Nephron progenitor cell (in vitro differentiated cells): ENCODE measurements at regions not wholly inside any gene's neighbourhood (a gene's known extent, or its start where the extent isn't known, plus 50 kb on each side); places are given as distances from the start of the nearest gene placed in this dataset.

Experiments
- DNase-seq: peaks from one replicate; pipeline ENCODE4 v3.0.0; 2021
- H3K27ac Mint-ChIP-seq: 2 replicates; pipeline ENCODE4 v1.8.0; 2021; ENCODE audit warnings: mild to moderate bottlenecking, moderate library complexity, mixed read lengths
- H3K27me3 Mint-ChIP-seq: 2 replicates; pipeline ENCODE4 v1.8.0; 2021; ENCODE audit warnings: mild to moderate bottlenecking, low read depth, mixed read lengths; ENCODE audit not compliant: poor library complexity
- H3K36me3 Mint-ChIP-seq: 2 replicates; pipeline ENCODE4 v1.8.0; 2021; ENCODE audit warnings: low read depth, mixed read lengths
- H3K4me1 Mint-ChIP-seq: 2 replicates; pipeline ENCODE4 v1.8.0; 2021; ENCODE audit warnings: mixed read lengths
- H3K4me3 Mint-ChIP-seq: 2 replicates; pipeline ENCODE4 v1.8.0; 2021; ENCODE audit warnings: mild to moderate bottlenecking, moderate library complexity, mixed read lengths
- H3K9me3 Mint-ChIP-seq: 2 replicates; pipeline ENCODE4 v1.8.0; 2021; ENCODE audit warnings: mild to moderate bottlenecking, moderate library complexity, mixed read lengths
- TF ChIP-seq, protein P1 (sequence below): fragments of 200-600 bp; sonication (generic); IDR thresholded peaks from 2 replicates; pipeline ENCODE4 v1.5.0; 2021; ENCODE audit warnings: antibody characterized with exemption

DNA sequence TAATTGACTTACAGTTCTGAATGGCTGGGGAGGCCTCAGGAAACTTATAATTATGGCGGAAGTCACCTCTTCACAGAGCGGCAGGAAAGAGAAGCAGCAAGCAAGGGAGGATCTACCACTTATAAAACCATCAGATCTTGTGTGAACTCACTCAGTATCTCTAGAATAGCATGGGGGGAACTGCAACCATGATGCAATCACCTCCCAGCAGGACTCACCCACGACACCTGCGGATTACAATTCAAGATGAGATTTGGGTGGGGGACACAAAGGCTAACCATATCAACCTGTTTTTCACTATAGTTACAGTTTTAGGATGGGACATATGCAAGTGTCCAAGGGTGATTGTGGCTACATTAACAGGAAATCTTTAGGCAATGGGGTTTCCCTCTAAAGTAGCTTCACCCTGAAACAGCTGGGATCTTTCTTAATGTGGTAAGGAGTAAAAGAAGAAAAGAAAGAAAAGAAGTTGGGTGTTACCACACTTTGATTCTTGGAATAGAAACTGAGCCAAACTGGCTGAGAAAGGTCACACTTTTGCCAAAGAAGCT, 453.8 kb downstream of the OTOL1 start:
- H3K4me1 Mint-ChIP-seq = no peaks in the 10 kb centered on the region
- DNase-seq = no peak
- TF ChIP-seq, protein P1, sequence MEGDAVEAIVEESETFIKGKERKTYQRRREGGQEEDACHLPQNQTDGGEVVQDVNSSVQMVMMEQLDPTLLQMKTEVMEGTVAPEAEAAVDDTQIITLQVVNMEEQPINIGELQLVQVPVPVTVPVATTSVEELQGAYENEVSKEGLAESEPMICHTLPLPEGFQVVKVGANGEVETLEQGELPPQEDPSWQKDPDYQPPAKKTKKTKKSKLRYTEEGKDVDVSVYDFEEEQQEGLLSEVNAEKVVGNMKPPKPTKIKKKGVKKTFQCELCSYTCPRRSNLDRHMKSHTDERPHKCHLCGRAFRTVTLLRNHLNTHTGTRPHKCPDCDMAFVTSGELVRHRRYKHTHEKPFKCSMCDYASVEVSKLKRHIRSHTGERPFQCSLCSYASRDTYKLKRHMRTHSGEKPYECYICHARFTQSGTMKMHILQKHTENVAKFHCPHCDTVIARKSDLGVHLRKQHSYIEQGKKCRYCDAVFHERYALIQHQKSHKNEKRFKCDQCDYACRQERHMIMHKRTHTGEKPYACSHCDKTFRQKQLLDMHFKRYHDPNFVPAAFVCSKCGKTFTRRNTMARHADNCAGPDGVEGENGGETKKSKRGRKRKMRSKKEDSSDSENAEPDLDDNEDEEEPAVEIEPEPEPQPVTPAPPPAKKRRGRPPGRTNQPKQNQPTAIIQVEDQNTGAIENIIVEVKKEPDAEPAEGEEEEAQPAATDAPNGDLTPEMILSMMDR = no peak
- no peaks in the 10 kb centered on the region for H3K36me3 Mint-ChIP-seq
- no peak overlapping the region for H3K27ac Mint-ChIP-seq
- no peaks in the 10 kb centered on the region for H3K27me3 Mint-ChIP-seq
- H3K9me3 Mint-ChIP-seq = peaks cover 3% of the 10 kb centered on the region
- no peak overlapping the region for H3K4me3 Mint-ChIP-seq

DNA sequence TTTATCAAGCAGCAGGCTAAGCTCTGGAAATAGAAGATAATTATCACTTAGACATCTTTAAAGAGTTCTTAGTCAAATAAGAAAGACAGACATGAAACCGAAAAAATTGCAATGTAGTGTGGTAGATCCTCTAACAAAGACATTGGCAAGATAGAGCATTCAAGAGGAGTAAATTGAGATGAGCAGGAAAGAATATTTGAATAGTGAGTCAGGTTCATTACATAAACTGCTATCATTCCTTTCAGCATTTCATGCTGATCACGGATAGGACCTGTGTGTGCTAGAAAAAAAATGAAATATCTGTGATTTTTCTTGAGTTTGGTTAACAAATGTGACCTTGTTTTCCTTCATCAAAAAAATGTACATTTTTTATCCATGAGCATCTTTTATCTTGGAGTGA, 460.9 kb downstream of the OTOL1 start:
- Mint-ChIP-seq H3K9me3 (no peaks in the 10 kb centered on the region), H3K36me3 (no peaks in the 10 kb centered on the region), H3K27ac (no peak overlapping the region), H3K4me3 (no peak overlapping the region), H3K4me1 (no peaks in the 10 kb centered on the region), H3K27me3 (no peaks in the 10 kb centered on the region)
- TF ChIP-seq, protein P1 = no peak
- no peak for DNase-seq

DNA sequence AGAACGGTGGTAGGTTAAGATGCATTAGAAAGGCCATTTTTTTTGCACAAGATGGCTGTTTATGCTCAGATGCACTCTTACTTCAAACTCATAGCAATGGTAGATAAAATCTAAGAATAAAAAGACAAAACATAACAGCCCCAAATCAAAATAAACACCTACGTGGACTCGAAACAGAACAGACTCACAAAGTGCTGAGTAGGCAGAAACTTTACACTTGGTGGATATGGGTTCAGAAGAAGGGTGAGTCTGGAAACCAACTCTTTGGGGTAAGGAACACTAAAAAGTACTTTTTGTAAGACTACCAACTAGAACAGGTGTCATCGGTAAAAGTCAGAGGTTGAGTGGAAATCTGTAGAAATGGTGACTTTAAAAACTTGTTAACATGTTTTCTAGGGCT, 468.2 kb downstream of the OTOL1 start:
- TF ChIP-seq, protein P1 = no peak
- Mint-ChIP-seq H3K9me3 (peaks cover 5% of the 10 kb centered on the region), H3K27ac (no peak overlapping the region), H3K4me1 (no peaks in the 10 kb centered on the region), H3K36me3 (peaks cover 4% of the 10 kb centered on the region), H3K4me3 (no peak overlapping the region), H3K27me3 (no peaks in the 10 kb centered on the region)
- DNase-seq = no peak

DNA sequence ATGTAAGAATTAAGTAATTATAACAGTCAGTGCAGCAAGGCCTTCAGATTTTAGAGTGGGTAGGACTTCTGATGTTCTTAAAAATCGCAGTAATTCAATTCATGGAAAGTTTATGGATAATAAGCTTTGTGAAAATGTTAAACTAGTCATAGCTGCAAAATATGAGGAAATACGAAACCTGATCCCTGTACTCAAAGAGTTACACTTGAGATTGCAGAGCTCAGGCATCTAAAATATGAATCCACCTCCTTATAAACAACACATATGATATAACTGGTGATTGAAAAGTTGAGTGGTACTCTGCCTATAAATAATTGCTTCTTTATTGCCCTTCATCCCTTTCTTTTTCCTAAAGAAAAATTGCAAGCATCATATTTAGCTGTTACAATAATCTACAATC, 473.3 kb downstream of the OTOL1 start:
- Mint-ChIP-seq H3K4me3 (no peak overlapping the region), H3K27ac (no peak overlapping the region), H3K27me3 (no peaks in the 10 kb centered on the region), H3K4me1 (no peaks in the 10 kb centered on the region), H3K36me3 (no peaks in the 10 kb centered on the region), H3K9me3 (no peaks in the 10 kb centered on the region)
- TF ChIP-seq, protein P1 = no peak
- DNase-seq = no peak

DNA sequence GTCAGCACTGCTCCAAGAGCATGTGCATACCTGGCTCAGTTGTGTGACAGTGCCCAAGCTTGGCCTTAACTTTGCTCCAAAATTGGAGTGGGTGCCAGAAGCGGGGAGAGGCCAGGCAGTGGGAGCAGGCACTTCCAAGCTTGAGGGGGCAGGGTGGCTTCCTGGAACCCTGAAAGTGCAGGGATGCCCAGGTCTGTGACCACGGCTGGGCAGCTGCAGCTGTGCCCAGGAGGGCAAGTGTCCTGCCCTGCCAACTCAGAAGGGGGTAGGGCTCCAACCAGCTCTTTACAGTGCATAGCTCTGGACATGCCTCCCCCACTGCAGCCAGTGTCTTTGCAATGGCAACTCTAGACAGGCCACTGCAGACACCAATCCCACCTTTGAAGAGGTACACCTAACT, 478.6 kb downstream of the OTOL1 start:
- TF ChIP-seq, protein P1 = no peak
- no peak for DNase-seq
- no peak overlapping the region for H3K27ac Mint-ChIP-seq
- no peak overlapping the region for H3K4me3 Mint-ChIP-seq
- no peaks in the 10 kb centered on the region for H3K9me3 Mint-ChIP-seq
- H3K4me1 Mint-ChIP-seq = no peaks in the 10 kb centered on the region
- H3K27me3 Mint-ChIP-seq = no peaks in the 10 kb centered on the region
- no peaks in the 10 kb centered on the region for H3K36me3 Mint-ChIP-seq

DNA sequence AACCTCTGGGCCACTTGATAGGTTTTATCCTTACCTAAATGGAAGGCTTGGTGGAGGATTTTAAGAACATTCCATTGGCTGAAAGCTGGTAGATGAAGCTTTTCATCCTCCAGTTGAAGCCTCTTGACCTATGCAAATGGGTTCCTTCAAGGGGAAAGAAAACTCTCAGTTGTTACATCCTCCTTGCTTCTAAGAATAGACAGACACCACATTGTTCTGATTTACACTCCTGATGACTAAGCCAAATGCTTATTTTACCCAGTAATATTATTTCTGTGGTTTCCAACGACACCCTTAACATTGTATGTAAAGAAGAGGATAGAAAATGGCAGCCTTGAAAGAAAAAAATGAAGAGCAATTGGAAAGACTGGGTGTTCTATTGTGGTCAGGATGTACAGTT, 480.5 kb downstream of the OTOL1 start:
- DNase-seq = no peak
- H3K4me1 Mint-ChIP-seq = no peaks in the 10 kb centered on the region
- H3K9me3 Mint-ChIP-seq = no peaks in the 10 kb centered on the region
- H3K4me3 Mint-ChIP-seq = no peak overlapping the region
- H3K27me3 Mint-ChIP-seq = no peaks in the 10 kb centered on the region
- H3K27ac Mint-ChIP-seq = no peak overlapping the region
- no peaks in the 10 kb centered on the region for H3K36me3 Mint-ChIP-seq
- TF ChIP-seq, protein P1 = no peak
